SKM-1 (cell line): ENCODE measurements at regions not wholly inside any gene's neighbourhood (a gene's known extent, or its start where the extent isn't known, plus 50 kb on each side); places are given as distances from the start of the nearest gene placed in this dataset.
"Not testable (repeated sequence)": the region's sequence is repeated elsewhere in the genome, so short reads cannot be mapped to it uniquely, and the experiment has no call there.

Experiments used
- DNase-seq: peaks from one replicate; lab custom pipeline; 2025; ENCODE audit not compliant: unreplicated experiment; lab: John Stamatoyannopoulos, UW

DNA sequence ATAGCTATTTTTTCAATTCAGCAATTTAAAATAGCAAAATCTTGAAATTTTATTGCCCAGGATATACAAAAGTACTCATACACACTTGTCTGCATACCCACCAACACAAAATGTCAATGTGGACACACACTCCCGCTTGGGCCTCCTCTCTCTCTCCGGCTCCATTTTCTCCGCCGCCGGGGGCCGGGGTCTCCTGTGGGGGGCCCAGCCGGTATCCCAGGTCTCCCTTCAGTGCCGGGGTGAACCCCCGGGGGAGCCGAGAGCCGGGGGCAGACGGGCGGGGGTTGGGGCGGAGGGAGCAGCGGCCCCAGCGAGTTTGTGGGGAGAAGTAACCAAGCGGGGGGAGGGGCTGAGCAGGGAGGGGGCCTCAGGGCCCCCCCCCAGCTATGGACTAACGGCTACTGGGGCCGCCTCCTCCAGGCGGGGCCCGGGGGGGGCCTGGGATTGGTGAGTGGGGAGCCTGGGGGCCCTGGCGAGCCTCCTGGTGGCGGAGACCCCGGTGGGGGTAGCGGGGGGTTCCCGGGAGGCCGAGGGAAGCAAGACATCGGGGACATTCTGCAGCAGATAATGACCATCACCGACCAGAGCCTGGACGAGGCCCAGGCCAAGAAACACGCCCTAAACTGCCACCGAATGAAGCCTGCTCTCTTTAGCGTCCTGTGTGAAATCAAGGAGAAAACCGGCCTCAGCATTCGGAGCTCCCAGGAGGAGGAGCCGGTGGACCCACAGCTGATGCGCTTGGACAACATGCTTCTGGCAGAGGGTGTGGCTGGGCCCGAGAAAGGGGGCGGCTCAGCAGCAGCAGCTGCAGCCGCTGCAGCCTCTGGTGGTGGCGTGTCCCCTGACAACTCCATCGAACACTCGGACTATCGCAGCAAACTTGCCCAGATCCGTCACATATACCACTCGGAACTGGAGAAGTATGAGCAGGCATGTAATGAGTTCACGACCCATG, 56.6 kb downstream of the CHST2 start:
- DNase-seq, result not testable (repeated sequence)

DNA sequence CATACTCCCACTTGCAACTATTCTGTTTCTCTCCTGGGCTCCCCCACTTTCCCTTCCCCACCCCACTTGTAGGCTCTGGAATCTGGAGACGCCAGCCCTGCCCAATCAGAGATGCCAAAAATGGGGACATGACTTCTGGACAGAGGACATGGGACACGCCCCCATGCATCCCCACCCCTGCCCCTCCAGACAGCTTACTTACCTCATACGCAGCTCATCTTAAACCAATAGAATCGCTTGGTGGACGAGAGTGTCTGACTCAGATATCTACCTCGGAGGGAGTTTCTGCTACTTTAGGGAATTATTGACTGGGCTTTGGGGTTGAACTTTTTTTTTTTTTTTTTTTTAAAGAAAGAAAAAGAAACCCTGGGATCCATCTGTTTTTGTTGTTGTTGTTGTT, 58.4 kb downstream of the CHST2 start:
- DNase-seq, result not testable (repeated sequence)

- not testable (repeated sequence) for DNase-seq
These were observed 59.4 kb downstream of the CHST2 start for GRCh38 chr3:143178775-143179548.

- DNase-seq, result no peak
These were observed 60.0 kb downstream of the CHST2 start for GRCh38 chr3:143179603-143180002.

GRCh38 chr3:143180860-143181259, 61.3 kb downstream of the CHST2 start:
- not testable (repeated sequence) for DNase-seq

- DNase-seq, result not testable (repeated sequence)
These were observed 62.4 kb downstream of the CHST2 start for GRCh38 chr3:143181977-143182376.

GRCh38 chr3:143182866-143183664, 63.5 kb downstream of the CHST2 start:
- no peak for DNase-seq

- no peak for DNase-seq
These were observed 64.0 kb downstream of the CHST2 start for GRCh38 chr3:143183665-143183964.

DNA sequence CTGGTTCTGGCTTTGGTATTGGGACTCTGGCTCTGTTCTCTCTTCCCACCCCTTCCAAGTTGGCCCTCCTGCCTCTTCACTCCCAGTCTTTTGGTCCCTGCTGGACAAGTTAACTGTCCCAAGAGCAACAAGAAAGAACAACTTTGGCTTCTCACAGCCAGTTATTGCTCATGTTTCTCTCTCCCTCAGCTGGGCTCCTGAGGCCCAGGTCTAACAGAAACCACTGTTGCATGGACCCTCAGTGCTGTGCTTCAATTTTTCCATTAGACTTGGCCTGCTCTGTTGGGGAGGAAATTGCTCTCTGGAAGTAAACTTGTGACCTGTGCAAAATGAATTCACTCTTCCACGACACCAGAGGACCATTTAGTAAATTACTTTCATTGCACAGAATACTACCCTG, 64.5 kb downstream of the CHST2 start:
- DNase-seq, result no peak

DNA sequence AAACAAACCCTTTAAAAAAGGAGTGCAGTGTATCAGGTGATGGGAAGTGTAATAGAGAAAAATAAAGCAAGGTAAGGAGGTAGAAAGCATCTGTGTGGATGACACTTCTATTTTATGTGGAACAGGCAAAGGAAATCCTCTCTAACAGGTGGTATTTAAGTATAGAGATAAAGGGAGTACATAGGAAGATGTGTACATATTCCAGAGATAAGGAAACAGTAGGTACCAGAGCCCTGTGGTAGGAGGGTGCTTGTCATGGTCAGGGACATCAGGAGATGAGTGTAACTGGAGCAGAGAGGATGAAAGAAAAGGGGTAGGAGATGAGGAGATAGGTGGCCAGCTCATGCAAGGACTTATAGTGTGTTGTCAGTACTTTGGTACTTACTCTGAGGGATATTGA, 65.8 kb downstream of the CHST2 start:
- no peak for DNase-seq

DNA sequence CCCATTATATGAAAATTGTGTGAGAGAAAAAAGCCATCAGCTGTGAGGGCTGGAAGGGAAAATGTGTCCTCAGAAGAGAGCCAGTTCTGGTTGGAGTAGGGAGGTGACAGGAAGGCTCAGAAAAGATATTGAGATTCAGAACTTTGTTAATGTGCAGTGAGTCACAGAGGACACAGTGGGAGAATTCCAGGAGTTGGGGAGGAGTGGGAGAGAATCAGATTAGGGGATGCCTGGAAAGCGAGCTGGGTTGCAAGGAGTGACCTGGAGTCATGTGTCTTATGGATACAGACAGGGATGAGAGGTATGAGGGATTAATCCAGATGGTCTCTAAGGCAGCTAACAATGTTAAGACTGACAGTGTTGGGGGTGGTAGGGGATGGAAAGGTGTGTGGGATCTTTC, 67.5 kb downstream of the CHST2 start:
- no peak for DNase-seq

DNA sequence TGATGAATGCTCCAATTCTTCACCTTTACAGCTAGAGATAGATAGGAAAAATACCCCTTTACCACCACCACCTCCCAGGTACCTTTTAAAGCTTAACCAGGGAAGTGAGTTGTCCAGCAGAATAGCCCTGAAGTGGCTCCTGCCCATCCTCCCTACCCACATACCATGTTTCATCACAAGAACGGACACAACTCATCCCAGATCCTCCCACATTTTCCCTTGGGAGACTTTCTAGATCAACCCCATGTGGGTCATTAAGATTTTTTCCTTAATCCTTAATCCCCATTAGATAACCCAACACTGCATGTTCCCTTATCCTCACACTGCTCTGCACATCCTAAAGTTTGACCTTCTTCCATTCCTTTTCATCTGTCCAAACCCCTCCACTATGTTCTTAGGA, 69.3 kb downstream of the CHST2 start:
- DNase-seq, result no peak

- DNase-seq, result no peak
These were observed 70.5 kb downstream of the CHST2 start for GRCh38 chr3:143190101-143190500.

- DNase-seq, result no peak
These were observed 72.6 kb downstream of the CHST2 start for GRCh38 chr3:143192193-143192592.

GRCh38 chr3:143200001-143200924, 80.7 kb downstream of the CHST2 start:
- no peak for DNase-seq

DNA sequence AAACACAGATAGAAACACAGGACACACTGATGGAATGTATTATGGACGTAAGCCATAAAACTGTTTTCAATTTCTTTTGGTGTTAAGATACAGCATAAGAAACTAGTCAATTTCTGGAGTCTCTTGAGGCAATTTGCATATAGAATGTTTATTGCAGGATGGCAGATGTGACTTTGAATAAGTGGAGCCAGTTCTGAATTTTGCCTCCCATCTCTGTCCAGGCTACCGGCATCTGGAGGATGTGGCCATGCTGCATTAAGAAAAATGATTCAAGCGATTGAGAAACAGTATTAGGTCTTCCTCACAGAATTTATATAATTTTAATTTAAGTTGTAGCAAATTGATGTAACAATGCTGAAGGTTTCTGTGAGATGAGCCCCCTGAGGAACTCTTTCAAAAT, 81.5 kb downstream of the CHST2 start:
- no peak for DNase-seq

- no peak for DNase-seq
These were observed 82.5 kb downstream of the CHST2 start for GRCh38 chr3:143201870-143202752.

- DNase-seq, result no peak
These were observed 83.6 kb downstream of the CHST2 start for GRCh38 chr3:143203142-143203541.

- no peak for DNase-seq
These were observed 84.3 kb downstream of the CHST2 start for GRCh38 chr3:143203848-143204247.
